HFFc6 (cell line): ENCODE measurements at regions not wholly inside any gene's neighbourhood (a gene's known extent, or its start where the extent isn't known, plus 50 kb on each side); places are given as distances from the start of the nearest gene placed in this dataset.

Source experiments
- DNase-seq: peaks from one replicate; pipeline ENCODE4 v3.0.0-alpha.2; 2018
- H3K27ac Mint-ChIP-seq: 2 replicates; pipeline ENCODE4 v1.8.0; 2020; ENCODE audit warnings: mild to moderate bottlenecking, mixed read lengths
- H3K27me3 Mint-ChIP-seq: 2 replicates; pipeline ENCODE4 v1.8.0; 2021; ENCODE audit warnings: mild to moderate bottlenecking, moderate library complexity, mixed read lengths; ENCODE audit not compliant: insufficient read depth
- H3K36me3 Mint-ChIP-seq: 2 replicates; pipeline ENCODE4 v1.8.0; 2021; ENCODE audit warnings: low read depth, mixed read lengths
- H3K4me1 Mint-ChIP-seq: 2 replicates; pipeline ENCODE4 v1.8.0; 2020; ENCODE audit warnings: low read depth, mixed read lengths
- H3K4me3 Mint-ChIP-seq: 2 replicates; pipeline ENCODE4 v1.8.0; 2020; ENCODE audit warnings: mild to moderate bottlenecking, moderate library complexity, mixed read lengths
- H3K9me3 Mint-ChIP-seq: 2 replicates; pipeline ENCODE4 v1.8.0; 2020; ENCODE audit warnings: mild to moderate bottlenecking, mixed read lengths
- TF ChIP-seq, protein P1 (sequence below): fragments of 200-600 bp; sonication (generic); IDR thresholded peaks from 2 replicates; pipeline ENCODE4 v1.5.0; 2021; ENCODE audit warnings: antibody characterized with exemption, mild to moderate bottlenecking

DNA sequence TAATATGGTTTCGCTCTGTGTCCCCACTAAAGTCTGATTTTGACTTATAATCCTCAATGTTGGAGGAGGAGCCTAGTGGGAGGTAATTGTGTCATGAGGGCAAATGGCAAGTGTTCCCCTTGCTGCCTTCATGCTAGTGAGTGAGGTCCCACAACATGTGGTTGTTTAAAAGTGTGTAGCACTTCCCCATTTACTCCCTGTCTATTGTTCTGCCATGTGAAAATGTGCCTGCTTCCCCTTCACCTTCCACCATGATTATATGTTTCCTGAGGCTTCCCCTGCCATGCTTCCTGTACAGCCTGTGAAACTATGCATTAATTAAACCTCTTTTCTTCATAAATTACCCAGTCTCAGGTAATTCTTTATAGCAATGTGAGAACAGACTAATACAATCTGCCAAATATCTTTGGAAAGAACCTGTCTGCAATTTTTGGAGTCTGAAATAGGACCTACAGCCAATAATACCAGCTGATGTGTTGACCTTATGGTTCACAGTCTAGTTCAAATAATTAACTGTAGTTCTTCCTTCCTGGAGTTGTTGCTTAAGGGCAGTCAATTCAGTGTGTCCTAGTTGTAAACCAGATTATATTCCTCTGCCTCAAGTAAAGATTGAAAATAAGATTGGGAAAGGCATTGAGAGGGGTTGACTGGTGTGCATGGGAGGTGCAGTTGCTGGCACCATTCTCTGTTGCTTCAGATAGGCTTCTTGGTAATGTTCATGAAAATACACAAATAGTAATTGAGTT lies 1442.9 kb downstream of the SLITRK1 start:
- no peak for DNase-seq
- TF ChIP-seq, protein P1, sequence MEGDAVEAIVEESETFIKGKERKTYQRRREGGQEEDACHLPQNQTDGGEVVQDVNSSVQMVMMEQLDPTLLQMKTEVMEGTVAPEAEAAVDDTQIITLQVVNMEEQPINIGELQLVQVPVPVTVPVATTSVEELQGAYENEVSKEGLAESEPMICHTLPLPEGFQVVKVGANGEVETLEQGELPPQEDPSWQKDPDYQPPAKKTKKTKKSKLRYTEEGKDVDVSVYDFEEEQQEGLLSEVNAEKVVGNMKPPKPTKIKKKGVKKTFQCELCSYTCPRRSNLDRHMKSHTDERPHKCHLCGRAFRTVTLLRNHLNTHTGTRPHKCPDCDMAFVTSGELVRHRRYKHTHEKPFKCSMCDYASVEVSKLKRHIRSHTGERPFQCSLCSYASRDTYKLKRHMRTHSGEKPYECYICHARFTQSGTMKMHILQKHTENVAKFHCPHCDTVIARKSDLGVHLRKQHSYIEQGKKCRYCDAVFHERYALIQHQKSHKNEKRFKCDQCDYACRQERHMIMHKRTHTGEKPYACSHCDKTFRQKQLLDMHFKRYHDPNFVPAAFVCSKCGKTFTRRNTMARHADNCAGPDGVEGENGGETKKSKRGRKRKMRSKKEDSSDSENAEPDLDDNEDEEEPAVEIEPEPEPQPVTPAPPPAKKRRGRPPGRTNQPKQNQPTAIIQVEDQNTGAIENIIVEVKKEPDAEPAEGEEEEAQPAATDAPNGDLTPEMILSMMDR, result no peak
- no peak overlapping the region for H3K27ac Mint-ChIP-seq
- no peaks in the 10 kb centered on the region for H3K27me3 Mint-ChIP-seq
- H3K9me3 Mint-ChIP-seq, result peaks cover 5% of the 10 kb centered on the region
- H3K4me3 Mint-ChIP-seq, result no peak overlapping the region
- no peaks in the 10 kb centered on the region; the same call in 1 of the 2 replicates for H3K4me1 Mint-ChIP-seq
- peaks cover 7% of the 10 kb centered on the region; the same call in 1 of the 2 replicates for H3K36me3 Mint-ChIP-seq

DNA sequence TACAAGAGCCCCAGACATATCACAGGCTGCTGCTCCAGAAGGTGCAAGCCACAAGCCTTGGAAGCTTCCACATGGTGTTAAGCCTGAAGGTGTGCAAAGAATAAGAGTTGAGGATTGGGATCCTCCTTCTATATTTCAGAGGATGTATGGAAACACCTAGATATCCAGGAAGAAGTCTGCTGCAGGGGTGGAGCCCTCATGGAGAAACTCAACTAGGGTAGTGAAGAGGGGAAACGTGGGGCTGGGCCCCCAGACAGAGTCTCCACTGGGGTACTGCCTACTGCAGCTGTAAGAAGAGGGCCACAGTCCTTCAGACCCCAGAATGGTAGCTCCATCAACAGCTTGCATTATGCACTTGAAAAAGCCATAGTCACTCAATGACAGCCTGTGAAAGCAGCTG lies 1444.0 kb downstream of the SLITRK1 start:
- Mint-ChIP-seq H3K36me3 (peaks cover 7% of the 10 kb centered on the region; the same call in 1 of the 2 replicates), H3K27ac (no peak overlapping the region), H3K4me3 (no peak overlapping the region), H3K4me1 (no peaks in the 10 kb centered on the region; the same call in 1 of the 2 replicates), H3K9me3 (peaks cover 5% of the 10 kb centered on the region), H3K27me3 (no peaks in the 10 kb centered on the region)
- no peak for DNase-seq
- TF ChIP-seq, protein P1, result no peak

DNA sequence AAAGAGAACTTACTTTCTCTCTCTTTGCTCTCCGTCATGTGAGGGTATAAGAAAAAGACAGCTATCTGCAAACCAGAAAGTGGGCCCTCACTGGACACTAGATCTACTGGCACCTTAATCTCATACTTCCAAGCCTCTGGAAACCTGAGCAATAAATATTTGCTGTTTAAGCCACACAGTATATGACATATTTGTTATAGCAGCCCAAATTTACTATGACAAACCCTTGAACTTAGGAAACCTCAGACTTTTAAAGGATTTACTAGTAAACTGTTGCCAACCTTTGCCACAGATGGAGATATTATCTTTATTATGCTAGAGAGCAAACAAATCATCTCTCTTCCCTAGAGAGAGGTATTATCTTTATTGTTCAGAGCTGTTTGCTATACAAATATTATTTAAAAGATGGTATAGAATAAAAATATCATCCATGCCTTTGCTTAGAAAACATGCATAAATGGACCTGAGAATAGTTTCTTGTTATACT lies 1446.1 kb downstream of the SLITRK1 start:
- H3K4me1 Mint-ChIP-seq, result no peaks in the 10 kb centered on the region; the same call in 1 of the 2 replicates
- H3K36me3 Mint-ChIP-seq, result peaks cover 7% of the 10 kb centered on the region; the same call in 1 of the 2 replicates
- TF ChIP-seq, protein P1, result no peak
- peaks cover 5% of the 10 kb centered on the region for H3K9me3 Mint-ChIP-seq
- DNase-seq, result no peak
- no peaks in the 10 kb centered on the region for H3K27me3 Mint-ChIP-seq
- H3K4me3 Mint-ChIP-seq, result no peak overlapping the region
- no peak overlapping the region for H3K27ac Mint-ChIP-seq

DNA sequence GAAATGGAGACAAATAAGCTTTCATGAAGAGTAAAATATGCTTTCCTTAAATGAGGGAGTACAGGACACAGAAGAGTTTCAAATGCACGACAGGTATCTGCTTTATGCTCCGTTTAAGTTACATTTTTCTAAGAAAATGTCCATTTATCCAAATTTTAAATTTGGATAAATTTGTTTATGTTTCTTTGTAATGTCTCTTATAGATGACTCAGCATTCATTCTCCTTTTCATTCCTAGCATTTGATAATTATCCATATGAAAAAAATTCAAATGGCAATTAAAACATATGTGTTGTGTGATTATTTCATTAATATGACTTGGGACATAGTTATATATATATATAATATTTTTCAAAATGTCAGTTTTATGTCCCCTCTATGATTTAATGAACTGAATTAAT lies 1449.3 kb downstream of the SLITRK1 start:
- no peak overlapping the region for H3K4me3 Mint-ChIP-seq

DNA sequence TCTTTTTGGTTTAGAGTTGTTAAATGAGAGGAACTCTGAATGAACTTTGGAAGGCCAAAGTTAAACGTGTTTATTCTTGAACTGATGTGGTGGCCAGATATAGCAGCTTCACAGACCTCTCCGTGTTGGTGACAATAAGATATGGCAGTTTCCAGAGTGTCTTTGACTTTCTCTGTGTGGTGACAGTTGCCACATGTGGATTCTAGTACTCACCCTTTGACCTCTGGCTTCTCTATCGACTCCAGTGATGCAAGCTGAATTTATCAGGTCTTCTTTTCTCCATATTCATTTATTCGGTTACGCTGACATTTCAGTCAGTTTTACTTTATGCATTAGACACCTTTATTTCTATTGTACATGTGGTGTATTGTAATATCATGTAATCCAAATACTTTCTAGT lies 1469.5 kb downstream of the SLITRK1 start:
- no peak for DNase-seq
- Mint-ChIP-seq H3K27ac (no peak overlapping the region), H3K9me3 (no peaks in the 10 kb centered on the region), H3K4me1 (peaks cover 22% of the 10 kb centered on the region), H3K36me3 (no peaks in the 10 kb centered on the region), H3K4me3 (no peak overlapping the region), H3K27me3 (no peaks in the 10 kb centered on the region)
- TF ChIP-seq, protein P1, result no peak

More for the DNA sequence above, 1449.3 kb downstream of the SLITRK1 start:
- H3K9me3 Mint-ChIP-seq, result no peaks in the 10 kb centered on the region
- no peak for DNase-seq
- H3K4me1 Mint-ChIP-seq, result no peaks in the 10 kb centered on the region; the same call in 1 of the 2 replicates
- TF ChIP-seq, protein P1, result no peak
- H3K27me3 Mint-ChIP-seq, result no peaks in the 10 kb centered on the region
- no peak overlapping the region for H3K27ac Mint-ChIP-seq
- peaks cover 2% of the 10 kb centered on the region; the same call in 1 of the 2 replicates for H3K36me3 Mint-ChIP-seq
